SIG-M5 (cell line): ENCODE measurements at regions not wholly inside any gene's neighbourhood (a gene's known extent, or its start where the extent isn't known, plus 50 kb on each side); places are given as distances from the start of the nearest gene placed in this dataset.

Experiments used
- DNase-seq: peaks from one replicate; lab custom pipeline; 2025; lab: John Stamatoyannopoulos, UW

- no peak for DNase-seq
Measured at GRCh38 chr5:68431186-68431585, 215.6 kb downstream of the PIK3R1 start.

GRCh38 chr5:68431601-68432337 is 216.2 kb downstream of the PIK3R1 start:
- no peak for DNase-seq

GRCh38 chr5:68432682-68433081 is 217.1 kb downstream of the PIK3R1 start:
- DNase-seq = no peak

DNA sequence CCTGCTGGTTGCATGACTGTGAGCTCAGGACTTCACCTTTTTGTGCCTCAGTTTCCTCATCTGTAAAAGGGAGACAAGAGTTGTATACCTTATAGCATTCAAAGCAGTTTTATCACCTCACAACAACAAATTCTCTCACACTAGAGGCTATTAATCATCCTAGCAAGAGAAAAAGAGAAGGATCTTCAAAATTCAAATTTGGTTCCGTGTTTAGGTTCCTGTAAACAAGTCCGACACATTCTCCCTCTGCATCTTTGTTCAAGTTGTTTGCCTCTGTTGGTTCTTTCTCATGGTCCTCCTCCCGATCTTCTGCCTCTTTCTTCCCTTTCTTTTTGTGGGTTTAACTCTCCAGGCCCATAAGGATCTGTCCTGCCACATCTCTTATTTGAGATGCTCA is 218.0 kb downstream of the PIK3R1 start:
- no peak for DNase-seq

- peak; percentile 89 for DNase-seq
Measured at GRCh38 chr5:68433923-68434879, 218.6 kb downstream of the PIK3R1 start.

GRCh38 chr5:68435611-68436010 is 220.1 kb downstream of the PIK3R1 start:
- no peak for DNase-seq

- DNase-seq = no peak
Measured at GRCh38 chr5:68436686-68437520, 221.3 kb downstream of the PIK3R1 start.

DNA sequence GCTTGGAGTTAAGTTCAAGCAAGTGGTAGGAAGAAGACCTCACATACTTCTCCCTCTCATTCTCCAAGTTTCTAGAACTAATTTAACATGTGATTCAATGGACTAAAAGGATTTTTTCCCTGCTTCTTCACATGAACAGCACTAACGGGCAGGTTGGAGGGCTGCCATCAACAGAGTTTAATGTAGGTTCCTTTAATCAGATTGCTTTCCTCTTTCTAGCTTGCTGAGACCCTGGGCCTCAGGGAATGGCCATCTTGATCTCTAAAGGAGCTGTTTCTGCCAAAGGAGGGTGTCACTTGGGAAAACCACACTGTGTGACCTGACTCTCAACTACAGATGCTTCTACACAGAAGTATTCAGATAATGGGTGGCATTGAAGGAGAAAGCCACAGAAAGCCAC is 223.3 kb downstream of the PIK3R1 start:
- no peak for DNase-seq

DNA sequence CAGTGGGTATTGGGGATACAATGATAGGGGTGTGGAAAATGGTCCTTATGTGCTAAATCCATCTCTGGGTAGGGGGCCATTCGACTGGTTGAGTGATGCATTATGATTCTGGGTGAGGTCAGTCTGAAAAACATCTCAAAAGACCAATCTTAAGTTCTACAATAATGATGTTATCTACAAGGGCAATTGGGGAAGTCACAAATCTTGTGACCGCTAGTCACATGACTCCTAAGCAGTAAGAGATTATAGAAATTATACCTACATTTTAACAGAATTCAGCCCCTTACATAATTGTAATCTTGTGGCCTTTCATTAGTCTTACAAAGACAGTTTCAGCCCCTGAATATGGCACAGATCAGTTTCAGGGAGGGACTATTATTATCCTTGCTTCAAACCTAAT is 224.7 kb downstream of the PIK3R1 start:
- DNase-seq = no peak

DNA sequence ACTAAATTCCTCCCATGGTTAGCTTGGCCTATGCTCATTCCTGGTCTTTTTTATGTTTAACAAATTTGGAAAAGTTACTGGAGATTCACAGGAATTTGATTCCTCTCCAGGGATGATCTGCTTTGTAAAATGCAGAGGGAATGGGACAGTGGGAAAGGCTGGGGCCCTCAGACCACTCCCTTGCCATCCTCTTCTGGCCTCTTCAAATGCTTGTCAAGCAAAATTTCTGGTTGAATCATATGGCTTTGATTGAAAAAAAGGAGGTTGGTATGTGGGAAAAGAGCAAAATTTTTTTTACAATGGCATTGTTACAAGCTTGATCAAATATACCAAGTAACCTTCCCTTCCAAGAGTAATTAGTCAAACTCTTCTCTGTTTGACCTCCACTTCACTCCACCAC is 225.1 kb downstream of the PIK3R1 start:
- no peak for DNase-seq

DNA sequence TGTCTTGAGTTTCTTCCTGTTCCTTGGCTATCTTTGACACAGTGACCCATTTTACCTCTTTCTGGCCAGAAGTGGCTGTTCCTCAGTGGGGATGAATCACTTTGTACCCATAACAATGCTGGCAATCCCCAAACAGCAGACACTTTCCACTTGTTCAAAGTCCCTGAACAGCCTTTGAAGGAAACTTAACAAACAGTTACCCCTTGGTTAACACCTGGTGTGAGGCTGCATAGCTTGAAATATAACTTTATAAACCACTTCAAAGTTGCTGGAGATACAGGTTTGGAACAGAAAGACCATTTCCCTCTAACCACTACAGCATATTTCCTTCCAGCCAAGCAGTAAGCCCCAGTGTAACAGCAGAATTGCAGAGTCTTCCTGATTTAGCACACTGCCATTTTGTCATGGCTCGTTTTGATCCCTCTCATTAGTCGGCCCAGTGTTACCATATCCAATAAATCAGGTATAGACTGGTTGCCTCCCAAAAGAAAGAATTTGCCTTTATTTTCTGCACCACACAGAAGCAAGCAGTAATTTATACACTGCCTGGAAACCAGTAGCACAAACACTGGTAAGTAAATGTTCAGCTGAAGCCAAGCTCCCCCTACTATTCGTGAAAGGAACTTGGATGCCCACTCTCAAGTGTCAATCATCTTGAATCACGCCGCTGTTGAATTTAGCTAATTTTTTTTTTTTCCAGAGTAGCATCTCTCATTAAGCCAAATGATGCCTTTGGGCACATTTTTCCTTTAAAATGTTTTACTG is 225.9 kb downstream of the PIK3R1 start:
- DNase-seq = no peak

- no peak for DNase-seq
Measured at GRCh38 chr5:68443091-68443490, 227.5 kb downstream of the PIK3R1 start.

DNA sequence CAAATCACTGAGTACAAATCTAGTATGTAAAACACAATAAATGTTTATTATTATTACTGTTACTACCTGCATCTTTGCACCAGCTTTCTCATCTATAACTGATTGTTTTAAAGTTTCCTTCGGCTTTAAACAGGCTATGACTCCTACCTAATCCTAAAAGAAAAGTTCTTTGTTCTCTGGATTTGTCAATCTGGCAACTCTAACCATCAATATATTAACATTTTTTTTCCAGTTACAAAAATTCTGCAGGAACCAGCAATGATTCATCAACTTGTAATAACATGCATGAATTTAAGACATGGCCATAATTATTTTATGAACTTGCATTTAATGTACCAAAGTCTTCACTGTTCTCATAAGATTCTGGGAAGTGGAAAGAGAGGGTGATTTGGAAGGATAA is 228.5 kb downstream of the PIK3R1 start:
- DNase-seq = no peak

GRCh38 chr5:68444833-68445232 is 229.3 kb downstream of the PIK3R1 start:
- DNase-seq = no peak

DNA sequence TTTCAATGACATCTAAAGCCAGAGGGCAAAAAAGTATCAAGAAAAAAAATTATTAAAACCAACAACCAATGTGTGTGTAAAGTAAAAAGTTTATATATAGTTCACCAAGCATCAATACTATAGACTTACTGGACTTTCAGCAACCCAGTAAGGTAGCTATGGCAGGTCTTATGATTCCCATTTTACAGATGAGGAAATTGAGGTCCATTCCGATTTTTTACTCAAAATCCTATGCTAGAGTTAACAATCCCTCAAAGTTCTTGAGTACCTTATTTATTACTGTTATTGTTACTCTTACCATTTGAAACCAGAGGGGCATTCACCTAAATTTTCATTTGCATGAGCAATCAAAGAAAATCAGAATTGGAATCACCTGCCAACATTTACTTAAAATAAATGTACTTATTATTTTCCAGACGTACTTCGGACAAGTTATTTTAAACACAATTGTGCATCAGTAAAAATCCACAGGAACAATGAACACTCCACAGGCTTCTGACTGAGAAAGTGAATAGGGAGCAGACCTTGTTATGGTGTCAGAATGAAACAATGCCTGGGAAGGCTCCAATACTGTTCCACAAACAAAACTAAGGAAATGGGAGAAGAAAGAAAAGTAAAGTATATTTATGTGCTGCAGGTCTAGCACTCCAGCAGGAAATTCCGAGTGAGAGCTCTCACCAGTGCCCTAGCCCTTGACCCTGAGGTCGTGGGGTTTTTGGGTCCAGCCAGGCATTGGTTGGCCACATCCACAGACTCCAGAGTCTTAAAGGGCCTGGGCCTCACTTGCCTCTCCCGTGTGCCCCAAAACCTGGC is 229.9 kb downstream of the PIK3R1 start:
- no peak for DNase-seq

DNA sequence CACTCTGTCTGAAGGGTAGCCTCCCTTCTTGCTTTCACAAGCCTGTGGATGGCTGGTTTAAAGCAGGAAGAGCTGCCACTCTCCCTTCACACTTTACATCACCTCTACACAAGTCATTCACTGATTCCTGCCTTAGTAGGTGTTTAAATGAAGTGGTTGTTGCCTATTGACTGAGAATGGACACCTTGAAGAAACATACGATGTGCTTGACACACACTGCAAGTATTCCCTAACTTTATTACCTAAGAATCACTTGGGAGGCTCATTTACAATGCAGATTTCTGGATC is 230.5 kb downstream of the PIK3R1 start:
- no peak for DNase-seq

DNA sequence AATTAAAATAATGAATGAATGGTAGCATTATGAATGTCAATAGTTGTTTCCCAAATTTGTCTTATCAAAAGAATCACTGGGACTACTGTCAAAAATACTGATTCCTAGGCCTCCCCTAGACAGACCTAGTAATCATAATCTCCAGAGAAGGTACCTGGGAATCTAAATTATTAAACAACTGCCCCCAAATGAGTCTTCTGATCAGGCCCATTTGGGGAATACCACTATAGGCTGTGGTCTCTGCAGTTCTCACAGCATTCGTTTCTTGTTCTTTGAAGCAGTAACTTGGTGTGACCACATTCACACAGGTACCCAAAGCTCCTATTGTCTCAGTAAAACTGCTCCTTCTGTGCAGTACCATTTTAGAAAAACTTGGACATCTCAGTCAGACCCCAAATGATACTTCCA is 230.9 kb downstream of the PIK3R1 start:
- DNase-seq = no peak

DNA sequence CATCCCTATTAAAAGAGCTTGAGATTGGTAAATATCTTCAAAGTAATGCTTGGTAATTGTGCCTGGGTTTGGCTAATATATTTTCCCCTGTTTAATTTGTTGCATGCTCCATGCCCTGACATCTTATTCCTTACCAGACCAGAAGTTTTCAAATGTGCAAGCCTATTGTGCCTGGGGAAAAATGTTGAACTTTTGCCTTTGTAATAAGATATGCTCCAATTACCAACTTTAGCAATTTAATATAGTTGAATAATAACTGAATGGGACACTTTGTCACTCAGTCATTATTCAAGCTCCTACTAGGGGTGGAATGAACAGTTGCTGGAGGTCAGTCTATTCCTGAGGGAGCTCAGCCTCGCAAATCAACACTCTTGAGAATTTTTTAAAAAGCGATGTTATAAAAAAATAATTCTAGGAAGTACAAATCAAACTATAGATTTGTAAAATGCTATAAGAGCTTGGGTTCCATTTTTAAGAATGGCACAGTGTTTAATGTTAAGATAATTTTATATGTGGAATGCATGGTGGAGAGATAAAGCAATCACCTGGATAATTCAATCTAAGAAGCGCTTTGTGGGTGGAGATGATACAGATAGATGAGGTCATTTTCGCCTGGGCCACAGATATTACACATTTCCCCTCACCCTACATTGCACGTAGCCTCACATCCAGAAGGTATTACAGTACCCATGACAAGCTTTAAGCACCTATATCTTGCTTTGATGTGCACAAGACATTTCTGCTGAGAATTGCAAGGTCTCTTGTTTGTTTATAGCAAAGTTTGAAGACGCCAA is 231.8 kb downstream of the PIK3R1 start:
- no peak for DNase-seq

DNA sequence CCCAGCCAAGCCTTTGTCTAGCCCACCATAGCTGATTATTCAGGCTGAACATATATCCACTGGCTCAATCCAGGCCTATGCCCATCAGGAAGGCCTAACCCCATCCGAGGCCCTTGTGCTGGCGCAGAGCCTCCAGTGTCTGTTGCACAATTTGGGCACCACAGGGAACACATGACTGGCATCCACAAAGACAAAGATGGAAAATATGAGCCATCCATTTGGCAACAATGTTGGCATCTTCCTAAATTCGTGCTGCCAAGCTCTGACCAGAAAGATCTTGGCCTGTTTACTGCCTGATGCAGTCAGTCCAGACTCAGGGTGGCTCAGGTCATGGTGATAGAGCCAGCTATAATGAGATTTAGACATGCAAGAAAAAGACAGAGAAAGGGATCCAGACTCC is 233.8 kb downstream of the PIK3R1 start:
- no peak for DNase-seq

GRCh38 chr5:68450245-68450852 is 234.8 kb downstream of the PIK3R1 start:
- no peak for DNase-seq
